ENCODE measurements at regions not wholly inside any gene's neighbourhood (a gene's known extent, or its start where the extent isn't known, plus 50 kb on each side); places are given as distances from the start of the nearest gene placed in this dataset.

- no peak for TF ChIP-seq CTCF (optimal IDR thresholded peaks at IDR 0.05 in 1 of 3, IDR thresholded peaks at IDR 0.05 in 1 of 3, conservative IDR thresholded peaks at IDR 0.05 in 1 of 3; ENCODE audit: extremely low read depth in 1 of 3, insufficient read depth in 2 of 3, low read length in 3 of 3)
- no peak for TF ChIP-seq EZH2 (IDR thresholded peaks at IDR 0.05; ENCODE audit: low read length)
Measured at GRCh38 chr6:82588859-82589412, 225.3 kb downstream of the TPBG start.

All from keratinocyte (primary cell).